SK-N-SH (cell line): ENCODE measurements at regions not wholly inside any gene's neighbourhood (a gene's known extent, or its start where the extent isn't known, plus 50 kb on each side); places are given as distances from the start of the nearest gene placed in this dataset.

Experiments used
- CTCF ChIA-PET: fragments of 300-600, 350-600 bp; formaldehyde crosslinking; extraction: SDS; loops from one replicate; lab custom pipeline; 2021; lab: Yijun Ruan, JAX
- POLR2A ChIA-PET: fragments of 350-600 bp; sonication (Branson Sonifier 250); formaldehyde crosslinking; extraction: SDS; loops from one replicate; lab custom pipeline; 2020; ENCODE audit warnings: antibody characterized with exemption, inconsistent platforms; lab: Yijun Ruan, JAX
- DNase-seq: peaks from one replicate; pipeline ENCODE4 v3.0.0; 2012
- H2AFZ ChIP-seq: fragments of 200-600 bp; sonication (generic); 2 replicates; pipeline ENCODE4 v1.8.1; 2016; ENCODE audit warnings: antibody characterized with exemption, mild to moderate bottlenecking, low read depth
- H3F3A ChIP-seq: fragments of 200-600 bp; sonication (generic); replicated peaks from 2 replicates; pipeline ENCODE3; 2016; ENCODE audit warnings: antibody characterized with exemption, mild to moderate bottlenecking; ENCODE audit not compliant: insufficient read depth
- H3K27ac ChIP-seq, 2 experiments: fragments of 200-500 bp in 1 of 2; fragments of 200-600 bp in 1 of 2; sonication (Bioruptor generic) in 1 of 2; sonication (generic), shearing (Covaris generic) in 1 of 2; 2 replicates each; pipeline versions ENCODE4 v1.5.1 to v1.6.1; 2014 to 2016; ENCODE audit warnings: low read depth in 2 of 2, inconsistent platforms in 1 of 2, low read length in 1 of 2, mild to moderate bottlenecking in 1 of 2, mixed read lengths in 1 of 2
- H3K27me3 ChIP-seq: fragments of 200-600 bp; sonication (generic), shearing (Covaris generic); 2 replicates; pipeline ENCODE4 v1.6.1; 2016; ENCODE audit warnings: mixed run types; ENCODE audit not compliant: insufficient read depth
- H3K36me3 ChIP-seq, 2 experiments: fragments of 200-500 bp in 1 of 2; fragments of 200-600 bp in 1 of 2; sonication (Bioruptor generic) in 1 of 2; sonication (generic) in 1 of 2; replicated peaks in 1 of 2; 2 replicates each; pipeline versions ENCODE3 to v1.5.1; 2014 to 2016; ENCODE audit warnings: low read length in 1 of 2, mild to moderate bottlenecking in 1 of 2; ENCODE audit not compliant: insufficient read depth in 2 of 2, control insufficient read depth in 1 of 2
- H3K4me1 ChIP-seq, 2 experiments: fragments of 200-500 bp in 1 of 2; fragments of 200-600 bp in 1 of 2; sonication (Bioruptor generic) in 1 of 2; sonication (generic), shearing (Covaris generic) in 1 of 2; 2 replicates each; pipeline versions ENCODE4 v1.5.1 to v1.6.1; 2014 to 2016; ENCODE audit warnings: low read depth in 1 of 2, low read length in 1 of 2, mixed run types in 1 of 2; ENCODE audit not compliant: insufficient read depth in 2 of 2, control insufficient read depth in 1 of 2
- H3K4me2 ChIP-seq: fragments of 200-600 bp; sonication (generic), shearing (Covaris generic); 2 replicates; pipeline ENCODE4 v1.6.1; 2017; ENCODE audit warnings: mixed run types
- H3K4me3 ChIP-seq, 2 experiments: fragments of 200-500 bp in 1 of 2; fragments of 200-600 bp in 1 of 2; sonication (Bioruptor generic) in 1 of 2; sonication (generic), shearing (Covaris generic) in 1 of 2; 2 replicates each; pipeline versions ENCODE4 v1.5.1 to v1.8.1; 2014 to 2016; ENCODE audit warnings: low read depth in 2 of 2, inconsistent platforms in 1 of 2, low read length in 1 of 2, mild to moderate bottlenecking in 1 of 2, mixed read lengths in 1 of 2, moderate library complexity in 1 of 2
- H3K79me2 ChIP-seq: fragments of 200-600 bp; sonication (generic); 2 replicates; pipeline ENCODE4 v1.8.1; 2017; ENCODE audit warnings: mild to moderate bottlenecking; ENCODE audit not compliant: insufficient read depth
- H3K9ac ChIP-seq: fragments of 200-600 bp; sonication (generic); 2 replicates; pipeline ENCODE4 v1.6.1; 2017; ENCODE audit warnings: mixed run types
- H3K9me2 ChIP-seq: fragments of 200-600 bp; sonication (generic); 2 replicates; pipeline ENCODE4 v1.6.1; 2017; ENCODE audit warnings: mixed run types
- H3K9me3 ChIP-seq: fragments of 200-600 bp; sonication (generic); 2 replicates; pipeline ENCODE4 v1.6.1; 2017; ENCODE audit warnings: mixed run types, mild to moderate bottlenecking, moderate library complexity
- H4K20me1 ChIP-seq: fragments of 200-600 bp; sonication (generic); 2 replicates; pipeline ENCODE4 v1.6.1; 2017; ENCODE audit warnings: mild to moderate bottlenecking, mixed run types; ENCODE audit not compliant: insufficient read depth
- EZH2phosphoT487 ChIP-seq: fragments of 200-600 bp; sonication (generic); IDR thresholded peaks from 2 replicates; pipeline ENCODE4 v1.6.1; 2017; ENCODE audit warnings: low read depth, mixed run types, mild to moderate bottlenecking, antibody characterized with exemption, moderate library complexity, borderline replicate concordance
- FOXJ3 ChIP-seq: sonication (generic); formaldehyde crosslinking; IDR thresholded peaks from 2 replicates; pipeline ENCODE4 v1.5.1; 2020; ENCODE audit warnings: mild to moderate bottlenecking, missing genetic modification reagents
- FOXM1 ChIP-seq: IDR thresholded peaks from 2 replicates; pipeline ENCODE4 v1.4.0; 2012; ENCODE audit warnings: low read depth, mild to moderate bottlenecking
- GABPA ChIP-seq: IDR thresholded peaks from 2 replicates; pipeline ENCODE4 v1.4.0; 2012; ENCODE audit warnings: low read depth, mild to moderate bottlenecking
- MEF2A ChIP-seq: IDR thresholded peaks from 2 replicates; pipeline ENCODE4 v1.4.0; 2012; ENCODE audit warnings: low read depth, borderline replicate concordance
- PBX3 ChIP-seq: IDR thresholded peaks from 2 replicates; pipeline ENCODE4; 2012
- REST ChIP-seq: IDR thresholded peaks from 2 replicates; pipeline ENCODE4 v1.6.1; 2012; ENCODE audit warnings: mild to moderate bottlenecking, low read depth, low read length, moderate library complexity
- RFX5 ChIP-seq: IDR thresholded peaks from 2 replicates; pipeline ENCODE4 v1.6.1; 2012; ENCODE audit warnings: mild to moderate bottlenecking, improper control_type of control experiment, low read length
- SIN3A ChIP-seq: IDR thresholded peaks from 2 replicates; pipeline ENCODE4 v1.6.1; 2012; ENCODE audit warnings: low read depth, mild to moderate bottlenecking, low read length, moderate library complexity, borderline replicate concordance
- SMC3 ChIP-seq: IDR thresholded peaks from 2 replicates; pipeline ENCODE4 v1.6.1; 2012; ENCODE audit warnings: low read depth, low read length, improper control_type of control experiment
- TCF12 ChIP-seq: IDR thresholded peaks from 2 replicates; pipeline ENCODE4 v1.4.0; 2012
- USF1 ChIP-seq: IDR thresholded peaks from 2 replicates; pipeline ENCODE4 v1.4.0; 2012; ENCODE audit warnings: low read depth, borderline replicate concordance
- USF2 ChIP-seq: fragments of 150-350 bp; IDR thresholded peaks from 2 replicates; pipeline ENCODE4 v1.6.1; 2017; ENCODE audit warnings: antibody characterized with exemption, low read length, low read depth, borderline replicate concordance
- WGBS: methylation state at CpG from one replicate; pipeline ENCODE4 v1.1.6; 2017; ENCODE audit warnings: low lambda C conversion rate; 5-methylcytosine and 5-hydroxymethylcytosine counted together

GRCh38 chr13:85533911-85534310, 265.3 kb downstream of the SLITRK6 start:
- Histone ChIP-seq H3K4me1 (peaks cover 0 to 9% of the 10 kb centered on the region in 2 experiments; a peak in 3 of 4 replicates), H3K4me3 (no peak overlapping the region), H3K27me3 (no peaks in the 10 kb centered on the region), H3K36me3 (no peaks in the 10 kb centered on the region), H3K9me2 (no peaks in the 10 kb centered on the region), H2AFZ (no peak overlapping the region), H3K79me2 (no peaks in the 10 kb centered on the region), H3K27ac (no peak overlapping the region), H3K4me2 (no peak overlapping the region), H3F3A (peaks cover 11% of the 10 kb centered on the region), H3K9ac (no peak overlapping the region), H4K20me1 (no peaks in the 10 kb centered on the region), H3K9me3 (no peaks in the 10 kb centered on the region)
- CTCF ChIA-PET: no interaction called here
- WGBS: 95% methylated on average over 2 of the region's 2 CpGs
- TF ChIP-seq SMC3: no peak
- no peak for TF ChIP-seq MEF2A
- TF ChIP-seq PBX3: no peak
- TF ChIP-seq REST: no peak
- no peak for TF ChIP-seq RFX5
- no peak for TF ChIP-seq USF1
- TF ChIP-seq SIN3A: no peak
- no peak for TF ChIP-seq EZH2phosphoT487
- TF ChIP-seq GABPA: no peak
- TF ChIP-seq FOXM1: no peak
- TF ChIP-seq TCF12: no peak
- no peak for TF ChIP-seq FOXJ3 (CRISPR knock-in tag)
- no peak for TF ChIP-seq USF2
- no peak for DNase-seq
- POLR2A ChIA-PET: no interaction called here
